ACC112 (cell line): ENCODE measurements at regions not wholly inside any gene's neighbourhood (a gene's known extent, or its start where the extent isn't known, plus 50 kb on each side); places are given as distances from the start of the nearest gene placed in this dataset.

ENCODE experiments used
- H2AFZ ChIP-seq: fragments of 200-600 bp; sonication (generic); one replicate; pipeline ENCODE4 v1.6.0; 2017; ENCODE audit warnings: antibody characterized with exemption, low read length; ENCODE audit not compliant: unreplicated experiment
- H3K27ac ChIP-seq: fragments of 200-600 bp; sonication (generic); 2 replicates; pipeline ENCODE4 v1.5.1; 2014; ENCODE audit warnings: low read depth, mild to moderate bottlenecking, antibody characterized with exemption, low read length, moderate library complexity
- H3K27me3 ChIP-seq: fragments of 200-600 bp; sonication (generic); 2 replicates; pipeline ENCODE4 v1.6.1; 2014; ENCODE audit warnings: mild to moderate bottlenecking, antibody characterized with exemption, low read length, moderate library complexity, mixed read lengths; ENCODE audit not compliant: insufficient read depth
- H3K36me3 ChIP-seq: fragments of 200-600 bp; sonication (generic); 2 replicates; pipeline ENCODE4 v1.6.1; 2016; ENCODE audit warnings: mild to moderate bottlenecking, antibody characterized with exemption, low read length, moderate library complexity, mixed read lengths; ENCODE audit not compliant: insufficient read depth
- H3K4me1 ChIP-seq: fragments of 200-600 bp; sonication (generic); one replicate; pipeline ENCODE4 v1.6.1; 2016; ENCODE audit warnings: low read length, mixed read lengths; ENCODE audit not compliant: insufficient read depth, unreplicated experiment, control insufficient read depth
- H3K4me3 ChIP-seq: fragments of 200-600 bp; sonication (generic); 2 replicates; pipeline ENCODE4 v1.5.1; 2014; ENCODE audit warnings: mild to moderate bottlenecking, low read depth, low read length
- H3K79me2 ChIP-seq: fragments of 200-600 bp; sonication (generic); one replicate; pipeline ENCODE4 v1.6.0; 2016; ENCODE audit warnings: low read length; ENCODE audit not compliant: control insufficient read depth, unreplicated experiment, insufficient read depth

GRCh38 chr15:77695548-77695947, 62.8 kb upstream of the LINGO1 start:
- Histone ChIP-seq H3K27me3 (peaks cover 87% of the 10 kb centered on the region), H3K4me3 (no peak overlapping the region), H3K4me1 (no peaks in the 10 kb centered on the region), H3K79me2 (no peaks in the 10 kb centered on the region), H3K27ac (no peak overlapping the region), H3K36me3 (no peaks in the 10 kb centered on the region), H2AFZ (no peak overlapping the region)

GRCh38 chr15:77693576-77693975, 60.9 kb upstream of the LINGO1 start:
- peaks cover 97% of the 10 kb centered on the region for H3K27me3 ChIP-seq
- H3K79me2 ChIP-seq, result no peaks in the 10 kb centered on the region
- H2AFZ ChIP-seq, result no peak overlapping the region
- no peak overlapping the region for H3K4me3 ChIP-seq
- no peaks in the 10 kb centered on the region for H3K4me1 ChIP-seq
- no peak overlapping the region for H3K27ac ChIP-seq
- no peaks in the 10 kb centered on the region for H3K36me3 ChIP-seq

DNA sequence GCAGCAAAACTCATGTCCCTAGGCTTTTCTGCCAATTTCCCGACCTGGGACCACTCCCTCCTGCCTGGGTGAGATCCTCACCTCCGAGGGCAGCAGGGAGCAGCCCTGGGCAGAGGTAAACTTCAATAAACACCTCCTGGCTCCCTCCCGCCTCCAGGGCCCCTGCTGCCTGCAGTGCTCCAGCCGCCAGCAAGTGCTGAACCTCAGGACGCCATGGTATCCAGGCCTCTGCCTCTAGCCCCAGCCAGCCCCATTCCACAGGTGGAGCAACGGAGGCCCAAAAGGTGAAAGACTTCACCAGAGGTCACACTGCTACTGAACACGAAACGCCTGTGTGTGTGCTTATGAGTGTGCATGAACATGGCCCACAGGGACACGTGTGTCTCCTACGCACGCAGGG, 59.9 kb upstream of the LINGO1 start:
- Histone ChIP-seq H3K27me3 (peaks cover 90% of the 10 kb centered on the region), H2AFZ (no peak overlapping the region)

GRCh38 chr15:77691607-77692006, 58.9 kb upstream of the LINGO1 start:
- Histone ChIP-seq H3K27ac (no peak overlapping the region), H2AFZ (no peak overlapping the region), H3K79me2 (no peaks in the 10 kb centered on the region), H3K4me3 (no peak overlapping the region), H3K36me3 (no peaks in the 10 kb centered on the region), H3K4me1 (no peaks in the 10 kb centered on the region), H3K27me3 (peaks cover 89% of the 10 kb centered on the region)

More for the DNA sequence above, 59.9 kb upstream of the LINGO1 start:
- Histone ChIP-seq H3K36me3 (no peaks in the 10 kb centered on the region), H3K27ac (no peak overlapping the region), H3K4me3 (no peak overlapping the region), H3K4me1 (no peaks in the 10 kb centered on the region), H3K79me2 (no peaks in the 10 kb centered on the region)

DNA sequence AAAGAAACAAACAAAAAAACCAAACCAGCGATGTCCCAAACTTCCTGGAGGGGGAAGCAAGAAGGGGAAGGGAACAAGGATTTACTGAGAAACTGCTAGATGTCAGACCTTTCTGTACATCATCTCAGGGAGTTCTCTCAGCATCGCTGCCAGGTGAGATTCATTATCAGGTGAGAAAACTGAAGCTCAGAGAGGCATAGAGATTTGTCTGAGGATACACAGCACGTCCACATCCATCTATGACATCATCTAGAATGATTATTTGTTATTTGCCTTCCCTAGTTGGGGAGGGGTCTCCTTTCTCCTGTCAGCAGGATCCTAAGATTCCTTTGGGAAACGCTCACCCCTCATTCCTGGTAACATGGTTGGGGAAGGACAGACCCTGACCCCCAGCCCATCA, 57.1 kb upstream of the LINGO1 start:
- peaks cover 79% of the 10 kb centered on the region for H3K27me3 ChIP-seq
- no peak overlapping the region for H2AFZ ChIP-seq
- no peaks in the 10 kb centered on the region for H3K36me3 ChIP-seq
- H3K4me1 ChIP-seq, result no peaks in the 10 kb centered on the region
- no peak overlapping the region for H3K4me3 ChIP-seq
- H3K27ac ChIP-seq, result no peak overlapping the region
- no peaks in the 10 kb centered on the region for H3K79me2 ChIP-seq

DNA sequence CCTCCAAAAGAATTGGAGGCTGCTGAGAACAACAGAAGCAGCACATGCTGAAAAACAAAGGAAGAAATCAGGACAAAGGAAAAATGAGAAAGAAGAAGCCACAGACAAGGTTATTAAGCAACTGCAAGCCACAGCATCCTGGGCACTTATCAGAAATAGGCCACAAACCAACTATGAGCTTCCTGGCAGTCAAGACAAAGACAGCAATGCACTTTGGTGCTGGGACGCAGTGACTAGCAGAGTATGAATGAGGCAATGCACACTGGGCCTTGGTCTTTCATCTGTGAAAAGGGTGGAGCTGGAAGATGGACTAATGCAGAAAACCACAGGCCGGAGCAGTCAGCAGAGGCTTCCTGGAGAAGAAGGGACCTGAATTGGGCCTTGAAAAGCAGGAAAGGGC, 56.0 kb upstream of the LINGO1 start:
- Histone ChIP-seq H3K36me3 (no peaks in the 10 kb centered on the region), H3K27me3 (peaks cover 77% of the 10 kb centered on the region), H3K79me2 (no peaks in the 10 kb centered on the region), H3K4me3 (no peak overlapping the region), H2AFZ (no peak overlapping the region), H3K27ac (no peak overlapping the region), H3K4me1 (no peaks in the 10 kb centered on the region)

DNA sequence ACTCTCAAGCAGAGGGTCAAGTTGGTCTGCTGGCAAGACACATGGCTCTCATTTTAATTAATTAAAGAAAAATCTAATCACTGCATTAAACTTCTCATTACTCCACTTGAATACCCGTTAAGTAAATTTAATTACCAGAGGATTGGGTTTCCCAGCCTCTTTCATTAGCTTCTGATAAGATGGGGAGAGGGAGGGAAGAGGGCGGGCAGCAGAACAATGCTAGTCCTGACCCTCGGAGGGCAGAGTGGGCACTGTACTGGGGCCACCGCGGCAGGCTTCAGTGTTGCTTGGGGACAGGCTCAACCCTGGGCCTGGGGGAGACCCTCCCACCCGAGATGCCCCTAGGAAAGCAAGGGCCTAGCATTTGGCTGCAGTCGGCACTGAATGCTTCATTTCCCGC, 55.6 kb upstream of the LINGO1 start:
- Histone ChIP-seq H3K27me3 (peaks cover 77% of the 10 kb centered on the region), H3K79me2 (no peaks in the 10 kb centered on the region), H2AFZ (no peak overlapping the region), H3K4me1 (no peaks in the 10 kb centered on the region), H3K4me3 (no peak overlapping the region), H3K27ac (no peak overlapping the region), H3K36me3 (no peaks in the 10 kb centered on the region)

GRCh38 chr15:77685082-77685815, 52.5 kb upstream of the LINGO1 start:
- Histone ChIP-seq H3K27me3 (peaks cover 78% of the 10 kb centered on the region), H2AFZ (no peak overlapping the region), H3K4me1 (no peaks in the 10 kb centered on the region), H3K27ac (no peak overlapping the region), H3K4me3 (no peak overlapping the region), H3K79me2 (no peaks in the 10 kb centered on the region), H3K36me3 (no peaks in the 10 kb centered on the region)

GRCh38 chr15:77684341-77685081, 51.8 kb upstream of the LINGO1 start:
- Histone ChIP-seq H3K27ac (no peak overlapping the region), H3K27me3 (peaks cover 78% of the 10 kb centered on the region), H3K4me3 (no peak overlapping the region), H3K4me1 (no peaks in the 10 kb centered on the region), H3K36me3 (no peaks in the 10 kb centered on the region), H2AFZ (no peak overlapping the region), H3K79me2 (no peaks in the 10 kb centered on the region)

- Histone ChIP-seq H3K79me2 (no peaks in the 10 kb centered on the region), H3K4me3 (no peak overlapping the region), H3K27ac (no peak overlapping the region), H3K4me1 (no peaks in the 10 kb centered on the region), H3K36me3 (no peaks in the 10 kb centered on the region), H3K27me3 (peaks cover 85% of the 10 kb centered on the region), H2AFZ (no peak overlapping the region)
These were observed 49.9 kb upstream of the LINGO1 start for GRCh38 chr15:77682564-77682963.
